ENCODE measurements at regions not wholly inside any gene's neighbourhood (a gene's known extent, or its start where the extent isn't known, plus 50 kb on each side); places are given as distances from the start of the nearest gene placed in this dataset.

DNA sequence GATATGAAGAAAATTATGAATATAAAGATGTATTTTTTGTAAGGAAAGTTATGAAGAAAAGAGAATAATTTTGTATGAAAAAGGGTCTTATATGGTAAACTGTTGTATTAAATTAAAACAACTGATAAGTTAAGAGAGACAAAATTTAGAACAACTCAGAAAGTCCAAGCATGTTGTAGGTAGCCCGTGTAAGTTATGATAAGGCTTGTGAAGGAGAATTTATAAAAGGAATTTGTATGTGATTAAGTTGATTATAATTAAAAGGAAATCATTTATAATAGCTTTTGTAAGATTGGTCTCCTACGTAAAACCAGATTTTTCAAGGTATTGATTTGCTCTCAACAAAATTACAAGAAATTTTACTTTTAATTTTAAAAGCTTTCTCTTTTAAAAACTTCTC, 1579.3 kb downstream of the HACE1 start:
- Histone ChIP-seq H3K36me3 (ENCODE audit: control insufficient read depth, insufficient read depth, low read length) (no peaks in the 10 kb centered on the region), H3K4me3 (ENCODE audit: insufficient read depth, low read depth, low read length, poor library complexity, severe bottlenecking) (no peak overlapping the region), H3K27ac (ENCODE audit: insufficient read depth, low read length, poor library complexity, severe bottlenecking) (no peak overlapping the region), H3K4me1 (ENCODE audit: control insufficient read depth, insufficient read depth, low read length, poor library complexity, severe bottlenecking) (no peaks in the 10 kb centered on the region), H3K27me3 (replicated peaks; ENCODE audit: control insufficient read depth, insufficient read depth, low read length, poor library complexity, severe bottlenecking) (no peaks in the 10 kb centered on the region), H3K9me3 (ENCODE audit: control insufficient read depth, low read length) (no peaks in the 10 kb centered on the region)
- DNase-seq, result no peak

GRCh38 chr6:103277936-103278335, 1581.8 kb downstream of the HACE1 start:
- Histone ChIP-seq H3K4me3 (ENCODE audit: insufficient read depth, low read depth, low read length, poor library complexity, severe bottlenecking) (no peak overlapping the region), H3K27me3 (replicated peaks; ENCODE audit: control insufficient read depth, insufficient read depth, low read length, poor library complexity, severe bottlenecking) (no peaks in the 10 kb centered on the region), H3K27ac (ENCODE audit: insufficient read depth, low read length, poor library complexity, severe bottlenecking) (no peak overlapping the region), H3K4me1 (ENCODE audit: control insufficient read depth, insufficient read depth, low read length, poor library complexity, severe bottlenecking) (no peaks in the 10 kb centered on the region), H3K9me3 (ENCODE audit: control insufficient read depth, low read length) (no peaks in the 10 kb centered on the region), H3K36me3 (ENCODE audit: control insufficient read depth, insufficient read depth, low read length) (no peaks in the 10 kb centered on the region)
- DNase-seq, result no peak

DNA sequence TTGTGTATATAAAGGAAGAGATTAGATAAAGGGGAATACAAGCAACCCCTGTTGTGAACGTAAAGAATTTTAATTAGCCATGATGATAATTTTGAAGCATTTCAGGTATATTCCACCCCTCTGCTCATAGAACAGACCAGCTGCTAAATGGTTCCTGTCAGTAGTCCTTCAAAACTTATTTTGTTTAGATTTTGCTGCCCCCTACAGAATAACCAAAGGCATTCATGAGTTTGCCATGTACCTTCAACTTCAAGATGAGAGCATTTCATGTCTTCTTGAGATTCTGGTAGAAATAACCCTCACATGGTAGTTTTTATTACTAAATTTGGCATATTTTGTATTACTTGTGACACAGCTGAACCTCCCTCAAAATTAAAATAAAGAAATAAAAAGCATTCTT, 1586.7 kb downstream of the HACE1 start:
- H3K27ac ChIP-seq (ENCODE audit: insufficient read depth, low read length, poor library complexity, severe bottlenecking), result no peak overlapping the region
- H3K36me3 ChIP-seq (ENCODE audit: control insufficient read depth, insufficient read depth, low read length), result no peaks in the 10 kb centered on the region
- H3K4me3 ChIP-seq (ENCODE audit: insufficient read depth, low read depth, low read length, poor library complexity, severe bottlenecking), result no peak overlapping the region
- H3K4me1 ChIP-seq (ENCODE audit: control insufficient read depth, insufficient read depth, low read length, poor library complexity, severe bottlenecking), result no peaks in the 10 kb centered on the region
- no peaks in the 10 kb centered on the region for H3K27me3 ChIP-seq (replicated peaks; ENCODE audit: control insufficient read depth, insufficient read depth, low read length, poor library complexity, severe bottlenecking)
- no peaks in the 10 kb centered on the region for H3K9me3 ChIP-seq (ENCODE audit: control insufficient read depth, low read length)
- no peak for DNase-seq

DNA sequence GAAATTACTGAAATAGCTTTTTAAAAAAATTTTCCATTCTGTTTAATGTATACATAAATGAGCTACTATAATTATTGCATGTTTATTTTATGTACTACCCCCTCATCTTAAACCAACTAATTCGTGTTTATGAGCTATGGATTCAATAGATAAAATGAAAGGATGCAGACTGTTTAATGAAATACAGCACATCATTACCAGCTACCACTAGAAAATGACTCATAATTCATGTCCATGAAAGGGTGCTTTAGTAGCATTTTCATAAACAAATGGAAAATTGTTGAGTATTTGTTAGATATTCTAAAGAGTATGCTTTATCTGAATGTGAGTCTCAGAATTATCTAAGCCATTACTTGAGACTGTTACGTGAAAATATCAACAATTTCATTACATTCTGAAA, 1590.1 kb downstream of the HACE1 start:
- DNase-seq, result no peak
- H3K27ac ChIP-seq (ENCODE audit: insufficient read depth, low read length, poor library complexity, severe bottlenecking), result no peak overlapping the region
- H3K4me1 ChIP-seq (ENCODE audit: control insufficient read depth, insufficient read depth, low read length, poor library complexity, severe bottlenecking), result no peaks in the 10 kb centered on the region

GRCh38 chr6:103268335-103268734, 1591.4 kb downstream of the HACE1 start:
- Histone ChIP-seq H3K27me3 (replicated peaks; ENCODE audit: control insufficient read depth, insufficient read depth, low read length, poor library complexity, severe bottlenecking) (no peaks in the 10 kb centered on the region), H3K36me3 (ENCODE audit: control insufficient read depth, insufficient read depth, low read length) (no peaks in the 10 kb centered on the region), H3K4me1 (ENCODE audit: control insufficient read depth, insufficient read depth, low read length, poor library complexity, severe bottlenecking) (no peaks in the 10 kb centered on the region), H3K9me3 (ENCODE audit: control insufficient read depth, low read length) (no peaks in the 10 kb centered on the region), H3K27ac (ENCODE audit: insufficient read depth, low read length, poor library complexity, severe bottlenecking) (no peak overlapping the region), H3K4me3 (ENCODE audit: insufficient read depth, low read depth, low read length, poor library complexity, severe bottlenecking) (no peak overlapping the region)
- DNase-seq, result no peak

More for the DNA sequence above, 1590.1 kb downstream of the HACE1 start:
- Histone ChIP-seq H3K9me3 (ENCODE audit: control insufficient read depth, low read length) (no peaks in the 10 kb centered on the region), H3K36me3 (ENCODE audit: control insufficient read depth, insufficient read depth, low read length) (no peaks in the 10 kb centered on the region), H3K4me3 (ENCODE audit: insufficient read depth, low read depth, low read length, poor library complexity, severe bottlenecking) (no peak overlapping the region), H3K27me3 (replicated peaks; ENCODE audit: control insufficient read depth, insufficient read depth, low read length, poor library complexity, severe bottlenecking) (no peaks in the 10 kb centered on the region)

- H3K36me3 ChIP-seq (ENCODE audit: control insufficient read depth, insufficient read depth, low read length), result no peaks in the 10 kb centered on the region
- no peaks in the 10 kb centered on the region for H3K9me3 ChIP-seq (ENCODE audit: control insufficient read depth, low read length)
- H3K27me3 ChIP-seq (replicated peaks; ENCODE audit: control insufficient read depth, insufficient read depth, low read length, poor library complexity, severe bottlenecking), result no peaks in the 10 kb centered on the region
These were observed 1595.7 kb downstream of the HACE1 start for GRCh38 chr6:103264020-103264419.

DNA sequence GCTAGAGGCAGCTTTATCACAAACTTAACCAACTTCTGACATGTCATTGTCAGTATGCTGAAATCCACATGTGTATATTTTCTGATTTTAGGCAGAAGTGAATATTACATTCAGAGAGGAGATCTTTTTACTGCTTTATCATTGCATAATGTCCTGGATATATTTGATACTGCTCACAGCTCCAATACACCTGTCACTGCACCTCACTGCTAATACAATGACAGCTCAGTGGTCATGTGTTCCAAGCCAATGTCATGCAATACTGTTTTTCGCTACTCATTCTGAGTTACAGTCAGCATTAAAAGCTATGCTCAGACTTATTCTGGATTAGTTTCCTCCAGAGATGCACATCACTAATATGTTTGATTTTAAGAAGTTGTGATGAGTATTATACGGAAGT, 1604.6 kb downstream of the HACE1 start:
- no peak overlapping the region for H3K4me3 ChIP-seq (ENCODE audit: insufficient read depth, low read depth, low read length, poor library complexity, severe bottlenecking)
- H3K4me1 ChIP-seq (ENCODE audit: control insufficient read depth, insufficient read depth, low read length, poor library complexity, severe bottlenecking), result no peaks in the 10 kb centered on the region
- H3K27ac ChIP-seq (ENCODE audit: insufficient read depth, low read length, poor library complexity, severe bottlenecking), result no peak overlapping the region
- no peak for DNase-seq
- H3K27me3 ChIP-seq (replicated peaks; ENCODE audit: control insufficient read depth, insufficient read depth, low read length, poor library complexity, severe bottlenecking), result no peaks in the 10 kb centered on the region
- H3K36me3 ChIP-seq (ENCODE audit: control insufficient read depth, insufficient read depth, low read length), result no peaks in the 10 kb centered on the region
- no peaks in the 10 kb centered on the region for H3K9me3 ChIP-seq (ENCODE audit: control insufficient read depth, low read length)

More at GRCh38 chr6:103264020-103264419, 1595.7 kb downstream of the HACE1 start:
- no peak overlapping the region for H3K4me3 ChIP-seq (ENCODE audit: insufficient read depth, low read depth, low read length, poor library complexity, severe bottlenecking)
- no peaks in the 10 kb centered on the region for H3K4me1 ChIP-seq (ENCODE audit: control insufficient read depth, insufficient read depth, low read length, poor library complexity, severe bottlenecking)
- no peak overlapping the region for H3K27ac ChIP-seq (ENCODE audit: insufficient read depth, low read length, poor library complexity, severe bottlenecking)
- DNase-seq, result no peak

DNA sequence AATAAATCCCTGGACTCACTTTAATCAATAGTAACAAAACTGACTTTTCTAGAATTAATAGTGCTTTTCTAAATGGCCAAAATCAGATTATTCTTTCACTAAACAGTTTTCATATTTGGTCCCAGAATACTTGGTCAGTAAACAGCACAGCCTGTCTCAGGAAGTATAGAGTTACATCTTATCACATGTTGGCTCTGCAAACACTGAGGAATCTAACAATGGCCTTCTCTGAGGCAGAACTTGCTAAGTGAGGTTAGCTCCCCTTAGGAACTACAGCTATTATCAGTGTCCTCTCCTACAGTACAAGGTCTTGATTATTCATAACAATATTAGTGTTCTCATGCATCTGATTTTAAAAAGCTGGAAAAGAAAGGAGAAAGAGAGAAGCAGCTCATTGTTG, 1622.8 kb downstream of the HACE1 start:
- DNase-seq, result no peak
- no peaks in the 10 kb centered on the region for H3K4me1 ChIP-seq (ENCODE audit: control insufficient read depth, insufficient read depth, low read length, poor library complexity, severe bottlenecking)
- no peaks in the 10 kb centered on the region for H3K36me3 ChIP-seq (ENCODE audit: control insufficient read depth, insufficient read depth, low read length)
- H3K4me3 ChIP-seq (ENCODE audit: insufficient read depth, low read depth, low read length, poor library complexity, severe bottlenecking), result no peak overlapping the region
- no peak overlapping the region for H3K27ac ChIP-seq (ENCODE audit: insufficient read depth, low read length, poor library complexity, severe bottlenecking)
- H3K9me3 ChIP-seq (ENCODE audit: control insufficient read depth, low read length), result no peaks in the 10 kb centered on the region
- H3K27me3 ChIP-seq (replicated peaks; ENCODE audit: control insufficient read depth, insufficient read depth, low read length, poor library complexity, severe bottlenecking), result no peaks in the 10 kb centered on the region

- H3K27me3 ChIP-seq (replicated peaks; ENCODE audit: control insufficient read depth, insufficient read depth, low read length, poor library complexity, severe bottlenecking), result no peaks in the 10 kb centered on the region
- no peak overlapping the region for H3K27ac ChIP-seq (ENCODE audit: insufficient read depth, low read length, poor library complexity, severe bottlenecking)
- H3K36me3 ChIP-seq (ENCODE audit: control insufficient read depth, insufficient read depth, low read length), result no peaks in the 10 kb centered on the region
- DNase-seq, result no peak
- no peaks in the 10 kb centered on the region for H3K4me1 ChIP-seq (ENCODE audit: control insufficient read depth, insufficient read depth, low read length, poor library complexity, severe bottlenecking)
- H3K9me3 ChIP-seq (ENCODE audit: control insufficient read depth, low read length), result no peaks in the 10 kb centered on the region
- H3K4me3 ChIP-seq (ENCODE audit: insufficient read depth, low read depth, low read length, poor library complexity, severe bottlenecking), result no peak overlapping the region
These were observed 1628.5 kb downstream of the HACE1 start for GRCh38 chr6:103231181-103231580.

GRCh38 chr6:103215847-103216246, 1643.9 kb downstream of the HACE1 start:
- H3K36me3 ChIP-seq (ENCODE audit: control insufficient read depth, insufficient read depth, low read length), result no peaks in the 10 kb centered on the region
- H3K4me3 ChIP-seq (ENCODE audit: insufficient read depth, low read depth, low read length, poor library complexity, severe bottlenecking), result no peak overlapping the region
- H3K4me1 ChIP-seq (ENCODE audit: control insufficient read depth, insufficient read depth, low read length, poor library complexity, severe bottlenecking), result no peaks in the 10 kb centered on the region
- no peaks in the 10 kb centered on the region for H3K27me3 ChIP-seq (replicated peaks; ENCODE audit: control insufficient read depth, insufficient read depth, low read length, poor library complexity, severe bottlenecking)
- H3K9me3 ChIP-seq (ENCODE audit: control insufficient read depth, low read length), result no peaks in the 10 kb centered on the region
- H3K27ac ChIP-seq (ENCODE audit: insufficient read depth, low read length, poor library complexity, severe bottlenecking), result no peak overlapping the region
- no peak for DNase-seq

DNA sequence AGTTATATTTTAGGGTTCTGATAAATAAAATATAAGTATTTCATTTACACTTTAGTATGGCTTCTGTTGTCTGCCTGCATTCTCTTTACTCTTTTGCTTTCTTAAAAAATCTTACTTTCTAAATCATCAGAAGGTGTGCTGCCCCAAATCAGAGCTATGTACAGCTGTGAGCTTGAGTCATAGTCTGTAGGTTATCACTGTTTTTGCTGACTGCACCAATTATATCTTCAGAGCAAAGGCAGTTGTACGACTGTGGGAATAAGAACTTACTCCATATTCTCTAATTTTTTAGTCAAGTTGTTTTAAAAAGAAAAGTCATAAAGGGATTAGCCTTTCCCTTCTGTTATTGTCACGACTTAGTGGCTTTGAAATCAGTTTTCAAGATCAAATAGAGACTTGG, 1649.0 kb downstream of the HACE1 start:
- H3K27me3 ChIP-seq (replicated peaks; ENCODE audit: control insufficient read depth, insufficient read depth, low read length, poor library complexity, severe bottlenecking), result no peaks in the 10 kb centered on the region
- H3K36me3 ChIP-seq (ENCODE audit: control insufficient read depth, insufficient read depth, low read length), result no peaks in the 10 kb centered on the region
- DNase-seq, result no peak
- no peak overlapping the region for H3K27ac ChIP-seq (ENCODE audit: insufficient read depth, low read length, poor library complexity, severe bottlenecking)
- H3K9me3 ChIP-seq (ENCODE audit: control insufficient read depth, low read length), result no peaks in the 10 kb centered on the region
- no peaks in the 10 kb centered on the region for H3K4me1 ChIP-seq (ENCODE audit: control insufficient read depth, insufficient read depth, low read length, poor library complexity, severe bottlenecking)
- H3K4me3 ChIP-seq (ENCODE audit: insufficient read depth, low read depth, low read length, poor library complexity, severe bottlenecking), result no peak overlapping the region

All from effector memory CD4-positive, alpha-beta T cell (primary cell).